Loucy (cell line): ENCODE measurements at regions not wholly inside any gene's neighbourhood (a gene's known extent, or its start where the extent isn't known, plus 50 kb on each side); places are given as distances from the start of the nearest gene placed in this dataset.

Experiments used
- EZH2phosphoT487 ChIP-seq: fragments of 200-600 bp; IDR thresholded peaks from 2 replicates; pipeline ENCODE4 v1.6.1; 2018; ENCODE audit warnings: antibody characterized with exemption, mild to moderate bottlenecking, moderate library complexity, borderline replicate concordance
- TF ChIP-seq, protein P1 (sequence below): fragments of 200-600 bp; sonication (generic); conservative IDR thresholded peaks from 2 replicates; pipeline ENCODE4 v1.5.1; 2014; ENCODE audit warnings: mild to moderate bottlenecking, antibody characterized with exemption, low read length

DNA sequence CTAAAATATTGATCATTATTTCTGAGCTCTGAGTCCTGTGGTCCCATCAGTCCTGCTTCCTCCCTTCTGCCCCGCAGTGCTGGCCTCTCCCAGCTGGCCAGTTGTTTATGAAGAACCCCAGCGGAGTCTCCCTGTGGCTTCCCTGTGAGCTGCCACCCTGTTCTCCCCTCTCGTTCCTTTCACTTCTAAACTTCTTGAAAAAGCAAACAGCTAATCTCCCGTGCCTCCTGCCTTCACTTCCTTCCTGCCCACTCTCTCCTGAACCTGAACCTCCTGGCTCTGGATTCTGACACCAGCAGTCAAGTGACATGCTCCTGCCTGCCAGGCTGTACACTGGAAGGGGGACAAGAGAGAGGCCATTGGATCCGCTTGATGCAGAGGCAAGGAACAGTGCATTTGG is 63.7 kb upstream of the ZPBP start:
- TF ChIP-seq, protein P1, sequence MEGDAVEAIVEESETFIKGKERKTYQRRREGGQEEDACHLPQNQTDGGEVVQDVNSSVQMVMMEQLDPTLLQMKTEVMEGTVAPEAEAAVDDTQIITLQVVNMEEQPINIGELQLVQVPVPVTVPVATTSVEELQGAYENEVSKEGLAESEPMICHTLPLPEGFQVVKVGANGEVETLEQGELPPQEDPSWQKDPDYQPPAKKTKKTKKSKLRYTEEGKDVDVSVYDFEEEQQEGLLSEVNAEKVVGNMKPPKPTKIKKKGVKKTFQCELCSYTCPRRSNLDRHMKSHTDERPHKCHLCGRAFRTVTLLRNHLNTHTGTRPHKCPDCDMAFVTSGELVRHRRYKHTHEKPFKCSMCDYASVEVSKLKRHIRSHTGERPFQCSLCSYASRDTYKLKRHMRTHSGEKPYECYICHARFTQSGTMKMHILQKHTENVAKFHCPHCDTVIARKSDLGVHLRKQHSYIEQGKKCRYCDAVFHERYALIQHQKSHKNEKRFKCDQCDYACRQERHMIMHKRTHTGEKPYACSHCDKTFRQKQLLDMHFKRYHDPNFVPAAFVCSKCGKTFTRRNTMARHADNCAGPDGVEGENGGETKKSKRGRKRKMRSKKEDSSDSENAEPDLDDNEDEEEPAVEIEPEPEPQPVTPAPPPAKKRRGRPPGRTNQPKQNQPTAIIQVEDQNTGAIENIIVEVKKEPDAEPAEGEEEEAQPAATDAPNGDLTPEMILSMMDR, result no peak
- TF ChIP-seq EZH2phosphoT487, result no peak
